DND-41 (cell line): ENCODE measurements at regions not wholly inside any gene's neighbourhood (a gene's known extent, or its start where the extent isn't known, plus 50 kb on each side); places are given as distances from the start of the nearest gene placed in this dataset.
"Not testable (repeated sequence)": the region's sequence is repeated elsewhere in the genome, so short reads cannot be mapped to it uniquely, and the experiment has no call there.

Experiments used
- ATAC-seq: fragments of 200-7000 bp; cut with Tn5 transposase; 3 replicates; pipeline ENCODE4 v1.9.1; 2021; ENCODE audit warnings: low read depth; ENCODE audit not compliant: insufficient read depth
- DNase-seq: peaks from one replicate; pipeline ENCODE4 v3.0.0-alpha.2; 2020
- H2AFZ ChIP-seq: 2 replicates; pipeline ENCODE4 v1.6.0; 2012; ENCODE audit warnings: low read depth, low read length
- H3K27ac ChIP-seq: 2 replicates; pipeline ENCODE4 v1.5.1; 2012; ENCODE audit warnings: low read length, inconsistent platforms
- H3K27me3 ChIP-seq: fragments of 200-600 bp; sonication (generic); 2 replicates; pipeline ENCODE4 v1.6.0; 2012; ENCODE audit warnings: low read length, mild to moderate bottlenecking, inconsistent platforms; ENCODE audit not compliant: insufficient read depth, poor library complexity
- H3K36me3 ChIP-seq: 2 replicates; pipeline ENCODE4 v1.5.1; 2012; ENCODE audit warnings: low read length, inconsistent platforms; ENCODE audit not compliant: insufficient read depth
- H3K4me1 ChIP-seq: 2 replicates; pipeline ENCODE4 v1.5.1; 2012; ENCODE audit warnings: mild to moderate bottlenecking, low read length; ENCODE audit not compliant: insufficient read depth
- H3K4me2 ChIP-seq: 2 replicates; pipeline ENCODE4 v1.6.0; 2012; ENCODE audit warnings: mild to moderate bottlenecking, moderate library complexity, low read length, inconsistent platforms; ENCODE audit not compliant: insufficient read depth
- H3K4me3 ChIP-seq, 2 experiments: fragments of 200-600 bp in 1 of 2; shearing (Covaris generic) in 1 of 2; 2 replicates each; pipeline ENCODE4 v1.5.1; 2012 to 2016; ENCODE audit warnings: inconsistent platforms in 2 of 2, low read length in 2 of 2, mild to moderate bottlenecking in 2 of 2, low read depth in 1 of 2, moderate library complexity in 1 of 2
- H3K79me2 ChIP-seq: 2 replicates; pipeline ENCODE4 v1.6.0; 2012; ENCODE audit warnings: low read length, inconsistent platforms; ENCODE audit not compliant: insufficient read depth
- H3K9ac ChIP-seq: 2 replicates; pipeline ENCODE4 v1.6.0; 2012; ENCODE audit warnings: low read depth, mild to moderate bottlenecking, inconsistent platforms, low read length, moderate library complexity
- H3K9me3 ChIP-seq: 2 replicates; pipeline ENCODE4 v1.5.1; 2012; ENCODE audit warnings: low read length, moderate library complexity, mild to moderate bottlenecking, inconsistent platforms; ENCODE audit not compliant: insufficient read depth, severe bottlenecking
- H4K20me1 ChIP-seq: 2 replicates; pipeline ENCODE4 v1.6.0; 2012; ENCODE audit warnings: low read length; ENCODE audit not compliant: insufficient read depth

- not testable (repeated sequence) for H3K27ac ChIP-seq, ATAC-seq, H3K9ac ChIP-seq, H3K4me2 ChIP-seq, H3K4me3 ChIP-seq, DNase-seq, H3K9me3 ChIP-seq, H2AFZ ChIP-seq, H4K20me1 ChIP-seq, H3K27me3 ChIP-seq, H3K4me1 ChIP-seq, H3K79me2 ChIP-seq, H3K36me3 ChIP-seq
These were observed 57.4 kb upstream of the NUTM2D start for GRCh38 chr10:87300163-87300562.

- H3K9me3 ChIP-seq, H4K20me1 ChIP-seq, H3K4me2 ChIP-seq, H3K36me3 ChIP-seq, H3K4me3 ChIP-seq, H3K27me3 ChIP-seq, H3K27ac ChIP-seq, H3K9ac ChIP-seq, DNase-seq, H3K79me2 ChIP-seq, H3K4me1 ChIP-seq, H2AFZ ChIP-seq: not testable (repeated sequence)
- ATAC-seq: peak; percentile 78
These were observed 56.0 kb upstream of the NUTM2D start for GRCh38 chr10:87301466-87302115.

GRCh38 chr10:87302132-87302531, 55.4 kb upstream of the NUTM2D start:
- H3K27ac ChIP-seq, H3K4me1 ChIP-seq, ATAC-seq, H3K9me3 ChIP-seq, H3K4me3 ChIP-seq, H4K20me1 ChIP-seq, H3K27me3 ChIP-seq, H3K9ac ChIP-seq, H2AFZ ChIP-seq, H3K79me2 ChIP-seq, DNase-seq, H3K4me2 ChIP-seq, H3K36me3 ChIP-seq: not testable (repeated sequence)

- DNase-seq: not testable (repeated sequence)
These were observed 53.8 kb upstream of the NUTM2D start for GRCh38 chr10:87303707-87304106.

GRCh38 chr10:87306681-87307080, 50.9 kb upstream of the NUTM2D start:
- not testable (repeated sequence) for H3K27me3 ChIP-seq, ATAC-seq, H3K4me2 ChIP-seq

More at GRCh38 chr10:87303707-87304106, 53.8 kb upstream of the NUTM2D start:
- H3K27ac ChIP-seq, H3K9ac ChIP-seq, H3K79me2 ChIP-seq, H3K9me3 ChIP-seq, ATAC-seq, H3K27me3 ChIP-seq, H3K4me2 ChIP-seq, H3K36me3 ChIP-seq, H3K4me1 ChIP-seq, H2AFZ ChIP-seq, H3K4me3 ChIP-seq, H4K20me1 ChIP-seq: not testable (repeated sequence)

More at GRCh38 chr10:87306681-87307080, 50.9 kb upstream of the NUTM2D start:
- not testable (repeated sequence) for H3K27ac ChIP-seq, H2AFZ ChIP-seq, H3K4me3 ChIP-seq, H3K36me3 ChIP-seq, H3K9ac ChIP-seq, H3K9me3 ChIP-seq, DNase-seq, H4K20me1 ChIP-seq, H3K79me2 ChIP-seq, H3K4me1 ChIP-seq
